ENCODE measurements at regions not wholly inside any gene's neighbourhood (a gene's known extent, or its start where the extent isn't known, plus 50 kb on each side); places are given as distances from the start of the nearest gene placed in this dataset.

DNA sequence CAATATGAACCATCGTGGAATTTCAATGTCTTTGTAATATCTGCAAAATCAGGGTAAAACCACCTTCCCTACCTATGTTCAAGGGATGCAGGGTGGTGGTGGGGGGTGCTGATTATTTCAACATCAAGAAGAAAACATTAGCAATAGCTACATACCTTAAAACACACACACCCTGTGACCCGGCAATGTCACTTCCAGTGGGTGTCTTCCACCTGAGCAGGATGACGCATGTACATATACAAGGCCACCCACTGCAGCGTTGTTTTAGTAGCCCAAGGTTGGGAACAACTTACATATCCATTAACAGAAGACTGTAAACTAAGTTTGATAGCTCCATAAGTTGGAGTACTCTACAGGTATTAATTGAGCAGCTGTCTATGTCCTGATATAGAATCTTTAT is 62.6 kb upstream of the SIRPG start:
- DNase-seq (ENCODE audit: low read depth in 3 of 3, low spot score in 1 of 3), result no peak

DNA sequence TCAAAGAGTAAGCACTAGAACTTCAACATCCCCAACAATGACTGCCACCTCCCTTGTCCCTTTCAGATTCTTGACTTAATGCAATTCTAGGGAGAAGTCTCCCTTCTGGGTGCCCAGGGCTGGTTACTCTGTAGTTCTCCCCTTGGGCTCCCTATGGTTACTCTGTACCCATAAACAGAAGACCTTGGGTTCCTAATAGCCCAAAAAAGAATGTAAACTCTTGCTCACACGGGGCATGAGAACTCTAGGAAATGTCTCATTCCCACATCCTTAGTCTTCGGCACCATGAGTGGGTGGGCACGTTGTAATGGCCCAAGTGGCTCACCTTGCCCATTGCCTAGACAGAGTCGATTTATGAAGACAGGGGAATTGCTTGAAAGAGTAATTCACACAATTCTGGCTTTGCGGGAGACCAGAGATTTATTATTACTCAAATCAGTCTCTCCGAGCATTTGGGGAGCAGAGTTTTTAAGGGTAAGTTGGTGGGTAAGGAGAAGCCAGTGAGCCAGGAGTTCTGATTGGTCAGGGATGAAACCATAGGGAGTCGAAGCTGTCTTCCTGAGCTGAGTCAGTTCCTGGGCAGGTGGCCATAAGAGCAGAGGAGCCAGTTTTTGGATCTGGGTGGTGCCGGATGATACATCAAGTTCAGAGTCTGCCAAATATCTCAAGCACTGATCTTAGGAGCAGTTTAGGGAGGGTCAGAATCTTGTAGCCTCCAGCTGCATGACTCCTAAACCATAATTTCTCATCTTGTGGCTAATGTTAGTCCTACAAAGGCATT is 61.2 kb upstream of the SIRPG start:
- DNase-seq (ENCODE audit: low read depth in 3 of 3, low spot score in 1 of 3), result no peak

- DNase-seq (ENCODE audit: low read depth in 3 of 3, low spot score in 1 of 3), result no peak
These were observed 55.4 kb upstream of the SIRPG start for GRCh38 chr20:1712634-1713624.

GRCh38 chr20:1711826-1712601 is 54.4 kb upstream of the SIRPG start:
- no peak for DNase-seq (ENCODE audit: low read depth in 3 of 3, low spot score in 1 of 3)

GRCh38 chr20:1711266-1711665 is 53.7 kb upstream of the SIRPG start:
- no peak for DNase-seq (ENCODE audit: low read depth in 3 of 3, low spot score in 1 of 3)

DNA sequence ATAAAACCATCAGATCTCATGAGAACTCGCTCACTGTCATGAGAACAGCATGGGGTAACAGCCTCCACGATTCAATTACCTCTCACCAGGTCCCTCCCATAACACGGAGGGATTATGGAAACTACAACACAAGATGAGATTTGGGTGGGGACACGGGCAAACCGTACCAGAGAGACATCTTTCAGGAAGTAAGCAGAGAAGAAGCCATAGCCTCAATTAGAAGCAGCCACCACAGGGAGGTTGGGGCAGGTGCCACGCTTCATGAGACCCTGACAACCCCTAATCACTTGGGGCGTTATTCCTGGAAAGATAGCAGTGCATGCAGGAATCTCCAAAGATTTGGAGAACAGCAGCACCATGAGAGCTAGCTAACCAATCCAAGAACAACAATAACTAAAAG is 52.9 kb upstream of the SIRPG start:
- DNase-seq (ENCODE audit: low read depth in 3 of 3, low spot score in 1 of 3), result no peak

DNA sequence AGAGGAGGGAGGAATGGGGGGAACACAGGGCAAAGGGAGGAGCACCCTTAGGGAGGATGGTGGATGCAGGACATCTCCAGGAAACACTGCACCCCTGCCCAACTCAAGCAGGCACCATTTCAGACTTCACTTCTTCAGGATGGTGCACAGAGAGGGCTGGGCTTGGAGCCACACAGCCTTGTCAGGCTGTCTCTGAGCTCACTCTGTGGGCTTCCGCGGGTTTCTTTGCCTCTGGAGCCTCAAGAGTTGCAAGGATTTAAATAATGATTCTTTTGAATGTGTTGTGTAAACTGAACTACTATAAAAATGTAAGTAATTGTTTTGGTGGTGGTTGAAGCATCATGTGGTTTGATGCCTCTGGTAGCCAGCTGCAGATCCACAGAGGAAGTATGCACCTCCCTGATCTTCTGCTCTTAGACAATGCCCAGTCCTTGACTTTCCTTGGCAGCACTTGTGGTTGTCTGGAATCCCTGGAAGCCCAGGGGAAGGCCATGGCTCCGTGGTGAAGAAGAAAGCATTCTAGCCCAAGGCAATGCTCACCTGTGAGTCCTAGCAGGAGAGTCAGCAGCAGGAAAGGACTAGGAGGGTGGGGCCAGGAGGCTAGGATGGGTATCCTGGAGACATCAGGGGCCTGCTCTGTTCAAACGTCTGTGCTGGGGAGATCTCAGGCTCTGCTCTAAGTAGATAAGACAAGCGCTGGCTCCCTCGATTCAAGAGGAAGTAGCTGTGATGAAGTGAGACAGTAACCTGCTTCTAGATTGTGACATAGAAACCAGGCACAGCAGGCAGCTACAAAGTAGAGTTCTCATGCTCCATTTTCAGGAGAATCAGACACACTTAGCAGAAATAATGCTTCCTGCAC is 50.2 kb upstream of the SIRPG start:
- no peak for DNase-seq (ENCODE audit: low read depth in 3 of 3, low spot score in 1 of 3)
